HG02610 (cell line): ENCODE measurements at regions not wholly inside any gene's neighbourhood (a gene's known extent, or its start where the extent isn't known, plus 50 kb on each side); places are given as distances from the start of the nearest gene placed in this dataset.

ENCODE experiments used
- ATAC-seq: cut with Tn5 transposase; IDR thresholded peaks from one replicate; pipeline ENCODE4 v1.9.1; 2021; ENCODE audit warnings: mild to moderate bottlenecking, moderate library complexity; ENCODE audit not compliant: unreplicated experiment

- no peak for ATAC-seq
These were observed 106.8 kb upstream of the NKX1-1 start for GRCh38 chr4:1512738-1513660.

DNA sequence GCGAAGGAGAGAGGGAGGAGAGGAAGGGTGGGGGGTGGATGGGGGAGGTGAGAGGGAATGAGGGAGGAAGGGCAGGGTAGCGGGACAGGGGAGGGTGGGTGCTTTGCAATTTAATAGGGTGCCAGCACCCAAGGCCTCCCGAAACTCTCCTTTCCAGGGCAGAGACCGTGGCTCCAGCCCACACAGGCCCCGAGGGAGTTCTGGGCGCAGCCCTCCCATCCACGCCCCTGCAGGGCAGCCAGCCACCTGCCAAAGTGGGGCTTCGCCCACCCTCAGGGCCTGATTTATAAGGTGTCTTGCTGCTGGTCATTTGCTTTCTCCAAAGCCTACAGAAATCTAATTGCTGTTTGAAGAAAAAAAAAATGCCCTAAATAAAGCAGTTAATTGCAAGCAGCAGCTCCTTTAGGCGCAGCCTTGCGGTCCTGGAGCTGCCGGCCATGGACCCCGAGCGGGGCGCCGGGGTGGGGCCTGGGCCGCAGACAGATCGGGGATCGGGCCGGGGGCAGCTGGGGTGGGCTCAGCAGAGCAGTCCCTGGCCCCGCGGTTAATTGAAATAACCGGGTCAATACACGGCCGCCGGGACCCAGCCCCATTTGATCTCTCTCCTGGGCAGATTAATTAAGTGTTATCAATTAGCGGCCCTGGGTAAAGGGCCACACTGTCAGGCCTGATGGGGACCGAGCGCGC is 106.0 kb upstream of the NKX1-1 start:
- no peak for ATAC-seq

DNA sequence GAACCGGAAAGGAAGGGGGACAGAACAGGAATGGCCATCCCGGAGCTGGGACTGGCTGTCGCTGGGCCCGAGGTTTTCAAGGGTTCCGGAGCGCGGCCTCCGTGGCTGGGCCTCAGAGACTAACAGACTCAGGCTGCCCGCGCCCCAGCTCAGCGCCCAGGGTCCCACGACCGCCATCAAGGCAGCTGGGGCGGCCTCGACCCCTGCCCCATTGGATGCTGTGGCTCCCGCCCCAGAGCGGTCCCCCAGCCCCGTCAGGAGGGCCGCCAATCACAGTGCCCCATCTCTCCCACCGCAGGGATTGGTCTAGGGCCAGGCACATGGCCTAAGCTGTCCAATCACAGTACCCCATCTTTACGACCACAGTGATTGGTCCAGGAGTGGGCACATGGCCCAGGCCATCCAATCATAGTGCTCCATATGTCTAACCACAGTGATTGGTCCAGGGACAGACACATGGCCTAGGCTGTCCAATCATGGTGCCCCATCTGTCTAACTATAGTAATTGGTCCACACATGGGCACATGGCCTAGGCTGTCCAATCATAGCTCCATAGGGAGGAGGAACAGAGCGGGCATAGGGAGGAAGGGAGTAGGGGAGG is 105.3 kb upstream of the NKX1-1 start:
- no peak for ATAC-seq

DNA sequence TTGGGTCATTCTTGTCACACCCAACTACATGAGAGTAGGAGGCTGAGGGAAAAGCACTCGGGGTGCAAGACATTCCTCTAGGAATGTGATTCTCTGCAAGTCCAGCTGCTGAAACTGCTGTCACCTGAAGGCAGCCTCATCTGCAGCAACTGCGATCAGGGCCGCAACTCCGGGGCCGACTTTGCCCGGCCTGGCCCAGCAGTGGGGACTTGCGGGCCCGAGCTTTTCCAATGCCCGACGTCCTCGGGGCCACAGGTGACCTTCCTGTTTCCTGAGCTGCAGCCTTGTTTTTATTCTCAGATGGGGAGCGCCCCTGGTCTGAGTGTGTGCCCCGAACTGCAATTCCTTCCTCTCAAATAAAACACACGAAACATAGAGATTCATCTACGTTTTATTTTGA is 104.7 kb upstream of the NKX1-1 start:
- no peak for ATAC-seq

- no peak for ATAC-seq
These were observed 103.1 kb upstream of the NKX1-1 start for GRCh38 chr4:1509366-1509765.

DNA sequence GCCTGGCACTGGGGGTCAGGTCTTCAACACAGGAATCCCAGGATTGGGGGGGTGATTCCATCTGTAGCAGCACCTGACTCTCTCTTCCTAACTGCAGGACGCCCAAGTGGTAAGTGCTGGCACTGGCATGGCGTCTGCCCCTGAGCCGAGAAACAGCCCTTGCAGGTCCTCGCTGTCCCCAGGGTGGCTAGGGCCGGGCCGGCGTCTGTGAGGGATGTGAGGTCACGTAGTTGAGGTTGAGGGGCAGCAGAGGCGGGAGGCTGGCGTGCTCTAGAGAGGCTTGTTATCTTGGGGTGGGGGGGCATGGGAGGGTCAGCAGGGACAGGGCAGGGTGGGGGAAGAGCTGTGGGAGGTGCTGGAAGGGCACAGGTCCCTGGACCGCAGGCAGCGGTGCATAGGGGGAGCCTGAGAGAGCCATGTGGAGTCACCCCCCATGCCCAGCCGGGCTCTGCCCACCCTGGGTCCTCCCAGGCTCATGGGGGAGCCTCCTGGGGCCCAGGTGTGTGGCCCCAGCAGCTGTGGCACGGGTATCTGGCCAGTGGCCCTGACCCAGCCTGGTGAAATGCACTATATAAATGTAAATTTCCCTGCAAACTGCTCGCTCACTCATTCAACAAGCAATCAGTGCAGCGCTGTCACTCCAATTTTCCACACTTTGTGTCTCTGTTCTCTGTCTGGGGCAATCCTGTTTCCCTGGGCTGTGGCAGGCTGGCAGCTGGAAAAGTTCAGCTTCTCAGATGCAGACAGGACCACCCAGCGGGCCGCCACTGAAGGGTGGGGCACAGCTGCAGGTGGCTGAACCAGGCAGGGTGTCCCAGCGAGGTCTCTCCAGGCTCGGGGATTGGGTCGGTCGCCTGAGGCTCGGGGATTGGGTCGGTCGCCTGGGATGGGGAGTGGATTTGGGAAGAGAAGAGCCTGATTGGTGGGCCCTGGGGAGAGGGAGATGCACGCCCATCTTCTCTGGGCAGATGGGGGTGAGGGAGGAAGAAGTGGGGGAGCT is 102.2 kb upstream of the NKX1-1 start:
- no peak for ATAC-seq

GRCh38 chr4:1506956-1507721 is 100.9 kb upstream of the NKX1-1 start:
- ATAC-seq = no peak

- no peak for ATAC-seq
These were observed 99.5 kb upstream of the NKX1-1 start for GRCh38 chr4:1505511-1506460.

DNA sequence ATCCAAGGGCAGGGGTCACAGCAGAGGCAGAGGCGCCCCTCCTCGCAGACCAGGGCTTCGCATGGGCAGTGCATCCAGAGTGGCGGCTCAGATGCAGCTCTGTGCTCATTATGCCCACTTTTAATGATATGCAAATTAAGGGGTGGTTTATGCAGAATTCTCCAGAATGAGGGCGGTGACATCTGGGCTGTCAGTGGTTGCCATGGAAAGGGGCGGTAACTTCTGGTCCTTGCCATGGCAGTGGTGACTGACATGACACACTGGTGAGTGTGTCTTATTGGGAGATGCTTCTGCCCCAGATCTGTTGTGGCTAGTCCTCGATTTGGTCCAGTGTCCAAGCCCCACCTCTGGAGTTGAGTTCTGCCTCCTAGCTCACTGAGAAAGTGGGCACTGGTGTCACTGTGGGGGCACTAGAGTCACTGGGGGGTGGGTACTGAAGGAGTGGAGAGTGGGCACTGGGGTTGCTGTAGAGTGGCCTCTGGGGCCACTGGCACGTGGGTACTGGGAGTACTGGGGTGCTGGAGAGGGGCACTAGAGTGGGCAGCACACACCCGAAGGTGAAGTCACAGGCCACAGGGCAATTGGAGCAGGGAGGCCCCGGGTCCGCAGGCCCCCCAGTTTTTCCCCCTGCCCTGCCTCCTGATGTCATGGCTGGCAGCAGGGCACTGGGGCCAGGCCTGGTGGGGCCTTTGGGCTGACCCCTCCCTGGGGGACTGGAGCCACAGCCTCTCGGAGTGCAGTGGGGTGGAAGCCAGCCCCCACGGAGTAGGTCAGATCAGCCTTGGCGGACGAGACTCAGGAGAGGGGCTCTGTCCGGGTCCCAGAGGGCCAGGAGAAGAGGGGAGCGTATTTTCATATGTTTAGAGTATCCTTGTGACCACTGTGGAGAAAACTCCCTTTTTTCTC is 98.6 kb upstream of the NKX1-1 start:
- no peak for ATAC-seq

DNA sequence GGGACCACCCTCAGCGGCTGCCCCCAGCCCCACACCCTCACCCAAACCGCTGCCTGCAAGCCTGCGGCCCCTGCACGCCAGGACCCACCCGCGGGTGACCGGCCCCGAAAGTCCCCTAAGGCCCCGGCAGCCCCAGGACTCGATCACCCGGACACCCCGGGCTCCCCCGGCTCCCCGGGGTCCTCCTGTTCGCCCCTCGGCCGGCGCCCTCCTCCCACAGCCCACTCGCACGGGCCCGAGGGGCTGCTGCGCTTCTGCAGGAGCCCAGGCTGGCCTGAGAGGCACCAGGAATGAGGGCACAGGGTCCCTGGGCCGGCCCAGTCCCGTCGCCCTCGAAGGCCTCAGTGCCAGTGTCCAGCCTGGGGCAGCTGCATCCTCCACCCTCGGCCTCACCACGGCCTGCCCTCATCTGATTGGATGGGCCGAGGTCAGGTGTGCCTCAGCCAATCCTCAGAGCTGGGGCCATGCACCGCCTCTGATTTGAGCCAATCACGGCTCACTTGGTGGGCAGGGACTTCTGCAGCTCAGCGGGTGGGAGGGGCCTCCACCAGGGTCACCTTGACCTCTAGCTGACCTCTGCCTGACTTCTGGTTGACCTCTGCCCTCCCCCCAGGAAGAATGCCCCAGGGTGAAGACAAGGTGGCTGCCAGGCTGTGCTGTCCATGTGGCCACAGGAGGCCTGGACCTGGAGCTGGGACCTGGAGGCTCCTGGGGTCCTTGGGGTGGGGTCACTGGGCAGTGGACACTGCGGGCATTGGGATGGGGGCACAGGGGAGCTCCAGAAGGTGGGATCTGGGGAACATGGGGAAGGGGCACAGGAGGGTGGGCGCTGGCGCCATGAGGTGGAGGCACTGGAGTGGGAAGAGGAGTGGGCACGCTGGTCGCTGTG is 97.6 kb upstream of the NKX1-1 start:
- no peak for ATAC-seq

DNA sequence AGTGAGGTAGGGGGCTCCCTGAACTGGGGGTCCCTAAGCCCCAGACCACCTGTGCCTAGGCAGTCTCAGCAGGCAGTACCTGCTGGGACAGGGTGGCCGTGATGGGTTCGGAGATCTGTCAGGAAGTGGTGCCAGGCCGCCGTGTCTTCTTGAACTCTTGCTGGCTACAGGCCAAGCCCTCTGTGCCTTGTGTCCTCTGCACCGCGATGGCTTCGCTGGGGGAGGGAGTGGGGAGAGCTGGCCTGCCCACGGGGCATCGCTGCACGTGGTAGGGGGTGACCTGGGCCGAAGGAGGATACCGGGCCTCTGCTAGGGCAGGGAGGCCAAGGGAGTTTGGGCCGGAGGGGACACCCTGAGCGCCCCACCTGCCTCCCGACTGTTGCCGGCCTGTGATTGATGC is 96.7 kb upstream of the NKX1-1 start:
- no peak for ATAC-seq

GRCh38 chr4:1502501-1502886 is 96.3 kb upstream of the NKX1-1 start:
- ATAC-seq = no peak

DNA sequence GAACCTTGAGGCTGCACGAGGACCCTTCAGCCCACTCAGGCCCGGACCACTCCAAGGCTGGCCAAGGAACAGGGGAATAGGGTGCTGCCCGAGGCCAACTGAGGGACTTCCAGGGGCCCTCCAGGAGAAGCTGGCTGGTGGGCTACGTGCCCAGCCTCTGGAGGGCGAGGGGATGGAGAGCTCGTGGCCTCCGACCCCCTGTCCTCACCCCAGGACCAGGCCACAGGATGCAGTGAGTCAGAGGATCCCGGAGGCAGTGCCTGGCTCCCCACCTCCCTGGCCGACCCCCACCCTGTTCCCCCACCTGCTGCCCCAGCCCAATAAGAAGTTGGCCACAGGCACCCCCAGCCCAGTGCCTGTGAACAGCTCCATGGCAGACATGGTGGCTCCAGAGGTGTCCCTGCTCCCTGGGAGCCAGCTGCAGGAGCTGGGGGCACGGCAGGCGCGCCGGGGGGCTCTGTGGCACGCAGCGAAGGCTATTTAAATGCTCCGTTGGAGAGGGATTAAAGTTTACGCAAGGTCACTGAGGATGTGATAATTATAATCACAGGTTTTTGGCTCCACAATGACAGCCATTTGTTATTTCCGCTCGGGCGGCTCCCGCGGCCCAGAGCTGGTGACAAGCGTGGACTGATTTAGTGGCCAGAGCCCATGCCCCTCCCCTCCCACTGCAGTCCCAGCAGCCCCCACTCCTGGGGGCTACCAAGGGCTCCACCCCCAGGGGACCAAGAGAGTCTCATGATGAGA is 95.7 kb upstream of the NKX1-1 start:
- ATAC-seq = no peak

GRCh38 chr4:1500966-1501753 is 94.9 kb upstream of the NKX1-1 start:
- no peak for ATAC-seq

DNA sequence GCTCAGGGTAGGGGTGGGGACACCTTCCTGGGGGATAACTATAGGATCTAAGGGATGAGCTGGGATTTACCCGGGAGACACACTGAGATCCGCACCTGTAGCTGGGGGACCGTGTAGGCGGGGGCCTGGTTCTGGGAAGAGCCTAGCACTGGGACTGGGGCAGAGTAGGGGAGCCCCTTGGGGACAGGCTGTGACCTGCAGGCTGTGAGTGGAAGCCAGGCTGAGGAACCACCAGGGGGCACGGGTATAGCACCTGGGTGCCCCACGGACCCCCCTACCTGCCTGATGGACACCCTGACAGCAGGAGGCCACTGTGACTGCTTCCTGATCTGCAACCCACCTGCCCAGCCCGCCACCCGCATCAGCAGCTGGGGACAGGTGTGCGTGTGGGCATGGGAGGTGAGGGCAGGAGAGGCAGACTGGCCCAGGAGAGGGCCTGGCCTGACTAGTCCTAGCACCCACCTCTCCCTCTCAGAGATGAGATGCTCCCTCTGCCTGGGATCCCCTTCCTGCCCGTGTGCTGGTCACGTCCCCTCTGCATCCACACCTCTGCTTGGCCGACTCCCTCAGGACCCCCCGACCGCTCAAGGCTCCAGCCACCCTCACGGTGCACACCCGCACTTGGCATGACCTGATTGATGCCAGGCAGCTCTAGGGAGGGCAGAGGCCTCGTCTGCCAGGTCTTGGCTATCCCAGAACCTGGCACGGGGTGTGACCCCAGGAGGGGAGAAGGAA is 94.2 kb upstream of the NKX1-1 start:
- no peak for ATAC-seq
